Heart right ventricle (tissue), 16 donors: ENCODE measurements at regions not wholly inside any gene's neighbourhood (a gene's known extent, or its start where the extent isn't known, plus 50 kb on each side); places are given as distances from the start of the nearest gene placed in this dataset.

ENCODE experiments used
- ATAC-seq, 8 donors: fragments of 200-7000 bp; cut with Tn5 transposase; one replicate each; pipeline ENCODE4 v1.9.1; 2020; ENCODE audit warnings: mild to moderate bottlenecking in 8 of 8, moderate library complexity in 8 of 8, moderate number of reproducible peaks in 1 of 8
- DNase-seq, 2 donors: peaks; one replicate each; pipeline ENCODE4 v3.0.0-alpha.2; 2020
- H3K27ac ChIP-seq, 10 donors: fragments of 200-600 bp; sonication (generic) in 2 of 10; one replicate each; pipeline versions ENCODE4 v1.5.0 to v1.8.0; 2020 to 2022; ENCODE audit warnings: mild to moderate bottlenecking in 3 of 10
- H3K27me3 ChIP-seq, 7 donors: fragments of 200-600 bp; one replicate each; pipeline ENCODE4 v1.8.0; 2021 to 2022; ENCODE audit warnings: mild to moderate bottlenecking in 2 of 7
- H3K36me3 ChIP-seq, 9 donors: fragments of 200-600 bp; sonication (generic) in 1 of 9; one replicate each; pipeline versions ENCODE4 v1.5.0 to v1.8.0; 2020 to 2022; ENCODE audit warnings: mild to moderate bottlenecking in 2 of 9
- H3K4me1 ChIP-seq, 9 donors: fragments of 200-600 bp; sonication (generic) in 1 of 9; one replicate each; pipeline versions ENCODE4 v1.5.0 to v1.8.0; 2020 to 2022; ENCODE audit warnings: mild to moderate bottlenecking in 4 of 9
- H3K4me3 ChIP-seq, 10 donors: fragments of 200-600 bp; sonication (generic) in 2 of 10; one replicate each; pipeline versions ENCODE4 v1.5.0 to v1.8.0; 2020 to 2022; ENCODE audit warnings: mild to moderate bottlenecking in 7 of 10, moderate library complexity in 2 of 10
- H3K9me3 ChIP-seq, 11 donors: fragments of 200-600 bp in 10 of 11; sonication (generic) in 2 of 11; one replicate each; pipeline versions ENCODE4 v1.5.0 to v1.8.0; 2013 to 2022; ENCODE audit warnings: mild to moderate bottlenecking in 2 of 11, control low read depth in 1 of 11, moderate library complexity in 1 of 11
- CTCF ChIP-seq, 9 donors: fragments of 200-600 bp; sonication (generic) in 2 of 9; IDR thresholded peaks; one replicate each; pipeline versions ENCODE4 v1.5.0 to v1.8.0; 2021 to 2022; ENCODE audit warnings: antibody characterized with exemption in 9 of 9, mild to moderate bottlenecking in 5 of 9, moderate library complexity in 1 of 9
- WGBS, 2 donors: extraction: QIAGEN DNeasy Blood & Tissue Kit; methylation state at CpG; one replicate each; pipeline ENCODE4 v1.1.7; 2013; ENCODE audit warnings: inconsistent platforms in 1 of 2; 5-methylcytosine and 5-hydroxymethylcytosine counted together
- intact Hi-C, 10 donors: fragments of 100-400 bp; cut with DNase I; formaldehyde crosslinking; loops; one replicate each; pipeline versions ENCODE4 v1.11.1 to v1.14.2; 2022
- donor health status: Arrhythmogenic right ventricular cardiomyopathy.
- donor health status: ischemic (EF 13 %, LVEDD 7.1; RV severe dilation, severe dysfunction).
- donor health status: healthy with polysubstance abuse.
- donor health status: DM: no; HTN: yes; CAD: no.
- donor health status: DM: no; HTN: no; CAD: no.
- donor health status: ischemic (EF 25% LVEDD 6.9; RV normal size, moderate dysfunction).
- donor health status: ischemic (EF 25% LVEDD 5.7; RV mildly dilated, moderate dysfunction).
- donor health status: healthy.
- donor health status: DM: yes; HTN: yes; CAD: no.
- donor health status: Ischemic cardiomyopathy.
- donor health status: ischemic (EF 35%, LVEDD 5.7; RV mildly dilated, moderate dysfunction).
- donor health status: nonischemic (EF 11% LVEDD 7.7; RV severe dilation, severe dysfunction).
- donor health status: DM: yes; HTN: yes; CAD: no.
- donor health status: PGD.
- donor health status: ischemic (EF 29% LVEDD 5.4; RV normal size, mild dysfunction).
- donor health status: nonischemic (EF 23%, LVEDD 6.1; RV moderate dilation, normal function).

- Histone ChIP-seq H3K4me3 (no peak overlapping the region), H3K4me1 (no peaks in the 10 kb centered on the region), H3K27ac (no peak overlapping the region), H3K36me3 (no peaks in the 10 kb centered on the region), H3K9me3 (no peaks in the 10 kb centered on the region), H3K27me3 (peaks cover 0 to 1% (median 0%) of the 10 kb centered on the region in 7 donors)
- DNase-seq (no peak), ATAC-seq (no peak)
- intact Hi-C loops = no loop called here
- TF ChIP-seq CTCF (IDR thresholded peaks at IDR 0.05) = no peak
Observed at GRCh38 chr2:16153754-16154035, 213.3 kb downstream of the MYCN start.

- H3K4me3 ChIP-seq = no peak overlapping the region
- whole genome bisulfite sequencing, 2 donors = 78 to 81% methylated on average over 3 of the region's 3 CpGs
- intact Hi-C loops = no loop called here
- no peak overlapping the region for H3K27ac ChIP-seq
- no peaks in the 10 kb centered on the region for H3K27me3 ChIP-seq
- no peak for ATAC-seq
- H3K9me3 ChIP-seq = no peaks in the 10 kb centered on the region
- no peak for DNase-seq
- TF ChIP-seq CTCF (IDR thresholded peaks at IDR 0.05) = no peak
- H3K36me3 ChIP-seq = no peaks in the 10 kb centered on the region
- H3K4me1 ChIP-seq = no peaks in the 10 kb centered on the region
Observed at GRCh38 chr2:16152928-16153753, 212.8 kb downstream of the MYCN start.

DNA sequence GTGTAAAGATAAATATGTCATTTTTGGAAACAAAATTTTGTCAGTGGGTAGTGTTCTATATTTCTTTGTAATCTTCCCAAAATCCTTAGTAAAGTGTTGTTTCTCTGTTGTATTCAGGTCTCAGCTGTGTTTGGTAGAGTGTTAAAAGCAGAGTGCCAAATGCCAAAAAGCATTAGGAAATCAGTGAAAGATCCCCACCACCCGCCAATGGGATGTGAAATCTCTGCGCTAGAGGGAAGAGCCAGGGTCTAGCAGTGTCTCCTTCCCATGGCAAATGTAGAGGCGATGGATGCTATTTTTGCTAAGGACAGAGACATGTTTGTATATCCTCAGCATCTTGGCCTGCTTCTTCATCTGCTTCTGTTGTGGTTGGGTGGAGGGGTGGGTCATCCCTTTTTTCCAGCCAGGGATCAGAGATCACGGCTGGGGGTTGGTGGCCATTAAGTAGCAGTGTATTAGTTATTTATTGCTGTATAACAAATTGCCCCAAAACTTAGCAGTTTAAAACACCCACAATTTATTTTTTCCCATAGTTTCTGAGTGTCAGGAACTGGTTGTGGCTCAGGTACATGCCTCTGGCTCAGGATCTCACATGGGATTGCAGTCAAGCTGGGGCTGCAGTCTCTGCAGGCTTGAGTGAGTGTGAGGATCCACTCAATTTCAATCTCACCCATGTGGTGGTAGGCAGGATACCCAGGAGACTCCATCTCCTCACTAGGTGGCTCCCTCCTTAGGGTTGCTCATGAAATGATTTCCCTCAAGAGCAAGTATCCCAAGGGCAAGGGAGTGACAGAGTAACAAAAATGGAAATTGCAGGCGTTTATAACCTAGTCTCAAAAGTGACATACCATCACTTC, 211.9 kb downstream of the MYCN start:
- no peak overlapping the region for H3K4me3 ChIP-seq
- no peaks in the 10 kb centered on the region for H3K27me3 ChIP-seq
- no peaks in the 10 kb centered on the region for H3K4me1 ChIP-seq
- no peak for ATAC-seq
- no peak overlapping the region for H3K27ac ChIP-seq
- H3K36me3 ChIP-seq = no peaks in the 10 kb centered on the region
- intact Hi-C loops = no loop called here
- TF ChIP-seq CTCF (IDR thresholded peaks at IDR 0.05) = no peak
- WGBS, 2 donors = 79 to 89% methylated on average over 5 of the region's 5 CpGs
- DNase-seq = no peak
- no peaks in the 10 kb centered on the region for H3K9me3 ChIP-seq

GRCh38 chr2:16151651-16152050, 211.3 kb downstream of the MYCN start:
- intact Hi-C loops = no loop called here
- no peak for ATAC-seq
- no peak for TF ChIP-seq CTCF (IDR thresholded peaks at IDR 0.05)
- Histone ChIP-seq H3K27me3 (no peaks in the 10 kb centered on the region), H3K36me3 (no peaks in the 10 kb centered on the region), H3K4me3 (no peak overlapping the region), H3K4me1 (no peaks in the 10 kb centered on the region), H3K27ac (no peak overlapping the region), H3K9me3 (no peaks in the 10 kb centered on the region)
- no peak for DNase-seq
- WGBS, 2 donors = 83 to 91% methylated on average over 4 of the region's 4 CpGs
